ENCODE measurements at regions not wholly inside any gene's neighbourhood (a gene's known extent, or its start where the extent isn't known, plus 50 kb on each side); places are given as distances from the start of the nearest gene placed in this dataset.

DNA sequence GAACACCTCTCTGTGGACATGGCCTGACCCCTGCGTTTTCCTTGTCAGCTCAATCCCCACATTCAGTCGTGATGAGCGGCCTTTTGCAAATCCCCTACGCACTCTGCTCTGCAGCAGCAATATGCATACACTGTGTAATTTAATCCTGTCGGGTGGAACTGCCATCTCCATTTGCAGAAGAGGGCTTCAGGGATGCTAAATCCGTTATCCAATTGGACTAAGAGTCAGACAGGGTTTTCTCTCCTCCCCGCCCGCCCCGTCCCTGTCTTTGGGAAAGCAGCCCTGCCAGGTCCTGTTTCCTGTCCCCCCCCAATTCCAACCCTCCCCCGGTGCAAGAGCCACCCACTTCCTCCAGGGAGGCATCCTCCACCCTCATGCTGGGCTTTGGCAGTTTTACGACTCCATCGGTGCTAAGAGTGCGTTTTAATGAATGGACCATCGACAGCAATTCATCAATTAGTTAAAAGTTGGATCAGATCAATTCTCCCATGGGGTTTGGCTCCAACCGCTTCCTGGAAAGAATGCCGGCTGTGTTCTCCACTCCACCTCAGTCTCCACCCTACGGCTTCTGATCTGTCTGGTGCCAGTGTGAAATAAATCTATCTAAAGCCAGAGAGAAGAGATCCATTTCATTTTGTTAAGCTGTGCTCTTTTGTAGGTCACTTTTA is 53.5 kb upstream of the ASAP2 start:
- no peak for ATAC-seq
- in situ Hi-C loops (cut with HindIII; ENCODE audit: low pct_unique_long_range_greater_than_20kb, low sequenced_read_pairs) = no loop called here
- CTCF ChIA-PET = interaction anchor here (0.6 kb wide), 1 partner anchor 252 kb away, joined by 3 read pairs; no protein-coding TSS in a partner anchor

DNA sequence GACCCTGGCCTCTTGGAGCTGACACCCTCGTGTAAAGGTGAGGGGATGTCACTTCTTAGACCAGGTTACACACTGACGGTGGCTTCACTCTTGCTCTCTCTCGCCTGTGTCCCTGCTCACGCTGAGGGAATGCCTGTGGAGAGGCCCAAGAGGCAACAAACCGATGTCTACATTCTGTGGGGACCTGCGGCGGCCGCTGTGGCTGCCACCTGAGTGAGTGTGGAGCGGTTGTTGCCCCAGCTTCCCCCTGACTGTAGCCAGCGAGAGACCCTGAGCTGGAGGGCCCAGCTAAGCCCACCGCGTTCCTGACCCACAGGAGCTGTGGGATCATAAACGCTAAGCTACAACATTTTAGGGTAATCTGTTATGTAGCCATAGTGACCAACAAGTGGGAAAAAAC is 55.7 kb upstream of the ASAP2 start:
- no peak for DNase-seq (ENCODE audit: low read depth, low spot score)
- TF ChIP-seq SIN3A (IDR thresholded peaks at IDR 0.05; ENCODE audit: borderline replicate concordance, insufficient read depth, low read depth, low read length) (no peak), POLR2AphosphoS5 (IDR thresholded peaks at IDR 0.05; ENCODE audit: low read depth, low read length) (no peak)
- no peaks in the 10 kb centered on the region for H3K27me3 ChIP-seq (ENCODE audit: control insufficient read depth, insufficient read depth, low read length)
- peaks cover 9% of the 10 kb centered on the region for H3K4me1 ChIP-seq (ENCODE audit: control insufficient read depth, insufficient read depth, low read length)
- no peak overlapping the region for H3K27ac ChIP-seq (ENCODE audit: low read length)
- intact Hi-C loops (cut with micrococcal nuclease; ENCODE audit: unreplicated experiment) (no loop called here), in situ Hi-C loops (cut with HindIII; ENCODE audit: low pct_unique_long_range_greater_than_20kb, low sequenced_read_pairs) (no loop called here)
- H3K4me3 ChIP-seq (ENCODE audit: low read depth in 2 of 2, low read length in 2 of 2) = no peak overlapping the region
- ChIA-PET CTCF (interaction anchor here (0.7 kb wide), 1 partner anchor 11 kb away, joined by 4 read pairs; no protein-coding TSS in a partner anchor), POLR2A (no interaction called here)
- no peak for ATAC-seq
- H3K36me3 ChIP-seq (ENCODE audit: control insufficient read depth, insufficient read depth, low read length) = no peaks in the 10 kb centered on the region
- H3K9me3 ChIP-seq (ENCODE audit: control insufficient read depth, insufficient read depth, low read depth, low read length) = no peaks in the 10 kb centered on the region
- BruUV-seq (replicated peaks) = no TSS peak

More for the DNA sequence above, 53.5 kb upstream of the ASAP2 start:
- POLR2A ChIA-PET = interaction anchor here (0.7 kb wide), 1 partner anchor 188 kb away, joined by 6 read pairs; no protein-coding TSS in a partner anchor
- peaks cover 5% of the 10 kb centered on the region; the same call in 1 of the 2 replicates for H3K4me1 ChIP-seq (ENCODE audit: control insufficient read depth, insufficient read depth, low read length)
- intact Hi-C loops (cut with micrococcal nuclease; ENCODE audit: unreplicated experiment) = no loop called here
- H3K36me3 ChIP-seq (ENCODE audit: control insufficient read depth, insufficient read depth, low read length) = no peaks in the 10 kb centered on the region
- DNase-seq (ENCODE audit: low read depth, low spot score) = no peak
- no peak overlapping the region for H3K27ac ChIP-seq (ENCODE audit: low read length)
- TF ChIP-seq, protein P1, sequence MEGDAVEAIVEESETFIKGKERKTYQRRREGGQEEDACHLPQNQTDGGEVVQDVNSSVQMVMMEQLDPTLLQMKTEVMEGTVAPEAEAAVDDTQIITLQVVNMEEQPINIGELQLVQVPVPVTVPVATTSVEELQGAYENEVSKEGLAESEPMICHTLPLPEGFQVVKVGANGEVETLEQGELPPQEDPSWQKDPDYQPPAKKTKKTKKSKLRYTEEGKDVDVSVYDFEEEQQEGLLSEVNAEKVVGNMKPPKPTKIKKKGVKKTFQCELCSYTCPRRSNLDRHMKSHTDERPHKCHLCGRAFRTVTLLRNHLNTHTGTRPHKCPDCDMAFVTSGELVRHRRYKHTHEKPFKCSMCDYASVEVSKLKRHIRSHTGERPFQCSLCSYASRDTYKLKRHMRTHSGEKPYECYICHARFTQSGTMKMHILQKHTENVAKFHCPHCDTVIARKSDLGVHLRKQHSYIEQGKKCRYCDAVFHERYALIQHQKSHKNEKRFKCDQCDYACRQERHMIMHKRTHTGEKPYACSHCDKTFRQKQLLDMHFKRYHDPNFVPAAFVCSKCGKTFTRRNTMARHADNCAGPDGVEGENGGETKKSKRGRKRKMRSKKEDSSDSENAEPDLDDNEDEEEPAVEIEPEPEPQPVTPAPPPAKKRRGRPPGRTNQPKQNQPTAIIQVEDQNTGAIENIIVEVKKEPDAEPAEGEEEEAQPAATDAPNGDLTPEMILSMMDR (IDR thresholded peaks at IDR 0.05) = no peak
- TF ChIP-seq SIN3A (IDR thresholded peaks at IDR 0.05; ENCODE audit: borderline replicate concordance, insufficient read depth, low read depth, low read length) = no peak
- TF ChIP-seq POLR2AphosphoS5 (IDR thresholded peaks at IDR 0.05; ENCODE audit: low read depth, low read length) = no peak
- TF ChIP-seq, protein P2, sequence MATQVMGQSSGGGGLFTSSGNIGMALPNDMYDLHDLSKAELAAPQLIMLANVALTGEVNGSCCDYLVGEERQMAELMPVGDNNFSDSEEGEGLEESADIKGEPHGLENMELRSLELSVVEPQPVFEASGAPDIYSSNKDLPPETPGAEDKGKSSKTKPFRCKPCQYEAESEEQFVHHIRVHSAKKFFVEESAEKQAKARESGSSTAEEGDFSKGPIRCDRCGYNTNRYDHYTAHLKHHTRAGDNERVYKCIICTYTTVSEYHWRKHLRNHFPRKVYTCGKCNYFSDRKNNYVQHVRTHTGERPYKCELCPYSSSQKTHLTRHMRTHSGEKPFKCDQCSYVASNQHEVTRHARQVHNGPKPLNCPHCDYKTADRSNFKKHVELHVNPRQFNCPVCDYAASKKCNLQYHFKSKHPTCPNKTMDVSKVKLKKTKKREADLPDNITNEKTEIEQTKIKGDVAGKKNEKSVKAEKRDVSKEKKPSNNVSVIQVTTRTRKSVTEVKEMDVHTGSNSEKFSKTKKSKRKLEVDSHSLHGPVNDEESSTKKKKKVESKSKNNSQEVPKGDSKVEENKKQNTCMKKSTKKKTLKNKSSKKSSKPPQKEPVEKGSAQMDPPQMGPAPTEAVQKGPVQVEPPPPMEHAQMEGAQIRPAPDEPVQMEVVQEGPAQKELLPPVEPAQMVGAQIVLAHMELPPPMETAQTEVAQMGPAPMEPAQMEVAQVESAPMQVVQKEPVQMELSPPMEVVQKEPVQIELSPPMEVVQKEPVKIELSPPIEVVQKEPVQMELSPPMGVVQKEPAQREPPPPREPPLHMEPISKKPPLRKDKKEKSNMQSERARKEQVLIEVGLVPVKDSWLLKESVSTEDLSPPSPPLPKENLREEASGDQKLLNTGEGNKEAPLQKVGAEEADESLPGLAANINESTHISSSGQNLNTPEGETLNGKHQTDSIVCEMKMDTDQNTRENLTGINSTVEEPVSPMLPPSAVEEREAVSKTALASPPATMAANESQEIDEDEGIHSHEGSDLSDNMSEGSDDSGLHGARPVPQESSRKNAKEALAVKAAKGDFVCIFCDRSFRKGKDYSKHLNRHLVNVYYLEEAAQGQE (IDR thresholded peaks at IDR 0.05; ENCODE audit: insufficient read depth in 1 of 2, low read depth in 2 of 2, low read length in 1 of 2) = no peak
- TF ChIP-seq TCF7L2 (IDR thresholded peaks at IDR 0.05; ENCODE audit: low read depth, low read length) = no peak
- BruUV-seq (replicated peaks) = no TSS peak
- no peaks in the 10 kb centered on the region for H3K27me3 ChIP-seq (ENCODE audit: control insufficient read depth, insufficient read depth, low read length)
- H3K9me3 ChIP-seq (ENCODE audit: control insufficient read depth, insufficient read depth, low read depth, low read length) = no peaks in the 10 kb centered on the region
- H3K4me3 ChIP-seq (ENCODE audit: low read depth in 2 of 2, low read length in 2 of 2) = no peak overlapping the region

DNA sequence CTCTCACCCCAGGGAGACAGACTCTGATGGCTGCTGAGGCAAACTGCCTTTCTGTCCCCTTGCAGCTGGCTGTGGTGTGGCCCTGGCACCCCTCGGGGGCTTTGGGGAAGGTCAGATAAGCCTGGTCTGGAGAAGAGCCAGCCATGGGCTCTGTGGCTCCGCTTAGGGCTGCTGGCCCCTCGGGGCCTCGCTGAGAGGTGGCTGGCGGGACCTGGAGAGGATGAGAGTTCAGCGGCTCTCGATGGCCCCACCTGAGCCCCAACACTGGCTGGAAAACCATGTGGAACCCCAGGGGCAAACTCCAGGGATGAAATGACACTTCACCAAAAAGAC is 56.1 kb upstream of the ASAP2 start:
- Histone ChIP-seq H3K9me3 (ENCODE audit: control insufficient read depth, insufficient read depth, low read depth, low read length) (no peaks in the 10 kb centered on the region), H3K27me3 (ENCODE audit: control insufficient read depth, insufficient read depth, low read length) (no peaks in the 10 kb centered on the region), H3K27ac (ENCODE audit: low read length) (no peak overlapping the region), H3K36me3 (ENCODE audit: control insufficient read depth, insufficient read depth, low read length) (no peaks in the 10 kb centered on the region), H3K4me1 (ENCODE audit: control insufficient read depth, insufficient read depth, low read length) (peaks cover 9% of the 10 kb centered on the region), H3K4me3 (ENCODE audit: low read depth in 2 of 2, low read length in 2 of 2) (no peak overlapping the region)
- intact Hi-C loops (cut with micrococcal nuclease; ENCODE audit: unreplicated experiment) (no loop called here), in situ Hi-C loops (cut with HindIII; ENCODE audit: low pct_unique_long_range_greater_than_20kb, low sequenced_read_pairs) (no loop called here)
- DNase-seq (ENCODE audit: low read depth, low spot score) = no peak
- no TSS peak for BruUV-seq (replicated peaks)
- POLR2A ChIA-PET = no interaction called here
- CTCF ChIA-PET = interaction anchor here (0.7 kb wide), 1 partner anchor 10 kb away, joined by 4 read pairs; no protein-coding TSS in a partner anchor
- TF ChIP-seq, protein P1 (IDR thresholded peaks at IDR 0.05) = no peak
- no peak for TF ChIP-seq SIN3A (IDR thresholded peaks at IDR 0.05; ENCODE audit: borderline replicate concordance, insufficient read depth, low read depth, low read length)
- TF ChIP-seq POLR2AphosphoS5 (IDR thresholded peaks at IDR 0.05; ENCODE audit: low read depth, low read length) = no peak
- TF ChIP-seq TCF7L2 (IDR thresholded peaks at IDR 0.05; ENCODE audit: low read depth, low read length) = no peak
- TF ChIP-seq, protein P2 (IDR thresholded peaks at IDR 0.05; ENCODE audit: insufficient read depth in 1 of 2, low read depth in 2 of 2, low read length in 1 of 2) = no peak
- ATAC-seq = no peak
